IPS DF 19.7 (cell line): ENCODE measurements at regions not wholly inside any gene's neighbourhood (a gene's known extent, or its start where the extent isn't known, plus 50 kb on each side); places are given as distances from the start of the nearest gene placed in this dataset.

Experiments used
- DNase-seq: peaks from one replicate; pipeline ENCODE4 v3.0.0-alpha.2; 2013; ENCODE audit warnings: low read depth, low spot score

- DNase-seq, result no peak
Observed at GRCh38 chr2:157934684-157935377, 58.7 kb upstream of the ACVR1 start.

GRCh38 chr2:157933160-157933920 lies 57.2 kb upstream of the ACVR1 start:
- DNase-seq, result no peak

GRCh38 chr2:157932480-157933159 lies 56.5 kb upstream of the ACVR1 start:
- peak; percentile 96 for DNase-seq

GRCh38 chr2:157931542-157931941 lies 55.4 kb upstream of the ACVR1 start:
- no peak for DNase-seq

- no peak for DNase-seq
Observed at GRCh38 chr2:157930728-157931127, 54.6 kb upstream of the ACVR1 start.

- DNase-seq, result no peak
Observed at GRCh38 chr2:157929871-157930667, 53.9 kb upstream of the ACVR1 start.

- no peak for DNase-seq
Observed at GRCh38 chr2:157928372-157928771, 52.2 kb upstream of the ACVR1 start.

- no peak for DNase-seq
Observed at GRCh38 chr2:157927155-157927554, 51.0 kb upstream of the ACVR1 start.
